ENCODE measurements at regions not wholly inside any gene's neighbourhood (a gene's known extent, or its start where the extent isn't known, plus 50 kb on each side); places are given as distances from the start of the nearest gene placed in this dataset.

DNA sequence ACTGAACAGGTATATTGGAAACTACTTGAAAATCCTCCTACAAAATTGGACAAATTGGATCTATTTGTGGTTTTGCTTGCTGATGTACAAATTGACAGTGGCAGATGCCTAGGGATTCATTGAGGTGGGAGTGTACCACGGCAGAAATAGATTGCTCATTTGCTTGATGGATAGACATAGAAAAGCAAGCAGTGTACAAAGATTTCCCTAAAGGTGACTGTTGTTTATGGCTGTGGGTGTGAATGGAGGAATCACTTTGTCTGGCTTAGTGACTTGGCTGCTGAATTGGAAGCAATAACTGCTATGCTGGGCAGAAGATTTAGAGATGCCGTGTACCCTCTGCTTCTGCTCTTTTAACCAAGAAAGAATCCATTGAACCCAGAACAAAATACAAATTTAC lies 191.0 kb upstream of the GRID2 start:
- no peak for DNase-seq (ENCODE audit: insufficient read length, low spot score, missing footprints)
- Histone ChIP-seq H3K79me2 (ENCODE audit: insufficient read depth, low read length) (no peaks in the 10 kb centered on the region), H3K9me3 (ENCODE audit: low read depth, low read length) (no peaks in the 10 kb centered on the region), H2AFZ (ENCODE audit: low read length) (no peak overlapping the region), H3K27me3 (ENCODE audit: insufficient read depth, low read length) (no peaks in the 10 kb centered on the region), H3K4me3 (ENCODE audit: insufficient read depth, low read length) (no peak overlapping the region), H3K4me2 (ENCODE audit: insufficient read depth, low read length) (no peak overlapping the region), H4K20me1 (ENCODE audit: insufficient read depth, low read length) (no peaks in the 10 kb centered on the region), H3K36me3 (ENCODE audit: insufficient read depth, low read length) (no peaks in the 10 kb centered on the region), H3K27ac (ENCODE audit: low read depth, low read length) (no peak overlapping the region), H3K4me1 (ENCODE audit: insufficient read depth, low read length) (no peaks in the 10 kb centered on the region)
- TF ChIP-seq, protein P1, sequence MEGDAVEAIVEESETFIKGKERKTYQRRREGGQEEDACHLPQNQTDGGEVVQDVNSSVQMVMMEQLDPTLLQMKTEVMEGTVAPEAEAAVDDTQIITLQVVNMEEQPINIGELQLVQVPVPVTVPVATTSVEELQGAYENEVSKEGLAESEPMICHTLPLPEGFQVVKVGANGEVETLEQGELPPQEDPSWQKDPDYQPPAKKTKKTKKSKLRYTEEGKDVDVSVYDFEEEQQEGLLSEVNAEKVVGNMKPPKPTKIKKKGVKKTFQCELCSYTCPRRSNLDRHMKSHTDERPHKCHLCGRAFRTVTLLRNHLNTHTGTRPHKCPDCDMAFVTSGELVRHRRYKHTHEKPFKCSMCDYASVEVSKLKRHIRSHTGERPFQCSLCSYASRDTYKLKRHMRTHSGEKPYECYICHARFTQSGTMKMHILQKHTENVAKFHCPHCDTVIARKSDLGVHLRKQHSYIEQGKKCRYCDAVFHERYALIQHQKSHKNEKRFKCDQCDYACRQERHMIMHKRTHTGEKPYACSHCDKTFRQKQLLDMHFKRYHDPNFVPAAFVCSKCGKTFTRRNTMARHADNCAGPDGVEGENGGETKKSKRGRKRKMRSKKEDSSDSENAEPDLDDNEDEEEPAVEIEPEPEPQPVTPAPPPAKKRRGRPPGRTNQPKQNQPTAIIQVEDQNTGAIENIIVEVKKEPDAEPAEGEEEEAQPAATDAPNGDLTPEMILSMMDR (IDR thresholded peaks at IDR 0.05; ENCODE audit: extremely low read depth, low read depth, low read length), result no peak

GRCh38 chr4:92120810-92121498 lies 182.8 kb upstream of the GRID2 start:
- Histone ChIP-seq H3K9me3 (ENCODE audit: low read depth, low read length) (no peaks in the 10 kb centered on the region), H3K4me1 (ENCODE audit: insufficient read depth, low read length) (no peaks in the 10 kb centered on the region), H3K27ac (ENCODE audit: low read depth, low read length) (no peak overlapping the region), H3K4me3 (ENCODE audit: insufficient read depth, low read length) (no peak overlapping the region), H4K20me1 (ENCODE audit: insufficient read depth, low read length) (no peaks in the 10 kb centered on the region), H3K79me2 (ENCODE audit: insufficient read depth, low read length) (no peaks in the 10 kb centered on the region), H3K36me3 (ENCODE audit: insufficient read depth, low read length) (no peaks in the 10 kb centered on the region), H2AFZ (ENCODE audit: low read length) (no peak overlapping the region), H3K27me3 (ENCODE audit: insufficient read depth, low read length) (no peaks in the 10 kb centered on the region), H3K4me2 (ENCODE audit: insufficient read depth, low read length) (no peak overlapping the region)
- TF ChIP-seq, protein P1 (IDR thresholded peaks at IDR 0.05; ENCODE audit: extremely low read depth, low read depth, low read length), result no peak
- no peak for DNase-seq (ENCODE audit: insufficient read length, low spot score, missing footprints)

DNA sequence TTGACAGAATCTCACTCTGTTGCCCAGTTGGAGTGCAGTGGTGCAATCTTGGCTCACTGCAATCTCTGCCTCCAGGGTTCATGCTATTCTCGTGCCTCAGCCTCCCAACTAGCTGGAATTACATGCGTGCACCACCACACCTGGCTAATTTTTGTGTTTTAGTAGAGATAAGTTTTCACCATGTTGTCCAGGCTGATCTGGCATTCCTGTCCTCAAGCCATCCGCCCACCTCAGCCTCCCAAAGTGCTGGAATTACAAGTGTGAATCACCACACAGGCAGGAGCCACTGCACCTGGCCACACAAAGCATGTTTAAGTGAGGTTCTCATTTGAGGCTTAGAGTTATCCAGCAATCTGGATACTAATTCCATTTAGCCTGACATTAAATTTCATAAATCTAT lies 180.9 kb upstream of the GRID2 start:
- Histone ChIP-seq H3K4me2 (ENCODE audit: insufficient read depth, low read length) (no peak overlapping the region), H3K9me3 (ENCODE audit: low read depth, low read length) (no peaks in the 10 kb centered on the region), H3K4me3 (ENCODE audit: insufficient read depth, low read length) (no peak overlapping the region), H3K27ac (ENCODE audit: low read depth, low read length) (no peak overlapping the region), H3K79me2 (ENCODE audit: insufficient read depth, low read length) (no peaks in the 10 kb centered on the region), H3K36me3 (ENCODE audit: insufficient read depth, low read length) (no peaks in the 10 kb centered on the region), H2AFZ (ENCODE audit: low read length) (no peak overlapping the region), H3K4me1 (ENCODE audit: insufficient read depth, low read length) (no peaks in the 10 kb centered on the region), H3K27me3 (ENCODE audit: insufficient read depth, low read length) (no peaks in the 10 kb centered on the region), H4K20me1 (ENCODE audit: insufficient read depth, low read length) (no peaks in the 10 kb centered on the region)
- TF ChIP-seq, protein P1 (IDR thresholded peaks at IDR 0.05; ENCODE audit: extremely low read depth, low read depth, low read length), result no peak
- DNase-seq (ENCODE audit: insufficient read length, low spot score, missing footprints), result no peak

- H3K4me2 ChIP-seq (ENCODE audit: insufficient read depth, low read length), result no peak overlapping the region
- no peaks in the 10 kb centered on the region for H3K79me2 ChIP-seq (ENCODE audit: insufficient read depth, low read length)
- no peaks in the 10 kb centered on the region for H3K4me1 ChIP-seq (ENCODE audit: insufficient read depth, low read length)
- H4K20me1 ChIP-seq (ENCODE audit: insufficient read depth, low read length), result no peaks in the 10 kb centered on the region
- no peak for DNase-seq (ENCODE audit: insufficient read length, low spot score, missing footprints)
- no peak overlapping the region for H2AFZ ChIP-seq (ENCODE audit: low read length)
- H3K27me3 ChIP-seq (ENCODE audit: insufficient read depth, low read length), result no peaks in the 10 kb centered on the region
- no peak overlapping the region for H3K27ac ChIP-seq (ENCODE audit: low read depth, low read length)
- TF ChIP-seq, protein P1 (IDR thresholded peaks at IDR 0.05; ENCODE audit: extremely low read depth, low read depth, low read length), result no peak
- no peaks in the 10 kb centered on the region for H3K36me3 ChIP-seq (ENCODE audit: insufficient read depth, low read length)
- no peak overlapping the region for H3K4me3 ChIP-seq (ENCODE audit: insufficient read depth, low read length)
- no peaks in the 10 kb centered on the region for H3K9me3 ChIP-seq (ENCODE audit: low read depth, low read length)
These were observed 175.1 kb upstream of the GRID2 start for GRCh38 chr4:92128676-92129075.

Measured in osteoblast (primary cell).